ENCODE measurements at regions not wholly inside any gene's neighbourhood (a gene's known extent, or its start where the extent isn't known, plus 50 kb on each side); places are given as distances from the start of the nearest gene placed in this dataset.

DNA sequence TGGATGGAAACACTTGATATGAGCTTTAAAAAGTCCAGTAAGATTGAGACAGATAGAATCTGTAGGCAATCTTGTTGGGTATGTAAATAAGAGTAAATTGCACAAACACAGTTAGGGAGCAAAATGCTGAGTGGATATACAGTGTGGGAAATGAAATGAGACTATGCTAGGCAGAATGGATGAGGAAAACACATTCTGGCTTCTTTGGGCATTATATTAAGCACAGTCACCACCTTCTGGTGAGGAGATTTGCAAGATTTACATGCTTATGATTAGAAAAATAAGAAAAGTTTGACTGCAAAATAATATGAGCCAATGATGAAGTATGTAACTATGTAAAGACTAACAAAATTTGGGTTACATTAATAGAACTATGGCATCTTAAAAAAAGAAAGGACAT lies 2165.0 kb upstream of the CELF4 start:
- TF ChIP-seq, protein P1, sequence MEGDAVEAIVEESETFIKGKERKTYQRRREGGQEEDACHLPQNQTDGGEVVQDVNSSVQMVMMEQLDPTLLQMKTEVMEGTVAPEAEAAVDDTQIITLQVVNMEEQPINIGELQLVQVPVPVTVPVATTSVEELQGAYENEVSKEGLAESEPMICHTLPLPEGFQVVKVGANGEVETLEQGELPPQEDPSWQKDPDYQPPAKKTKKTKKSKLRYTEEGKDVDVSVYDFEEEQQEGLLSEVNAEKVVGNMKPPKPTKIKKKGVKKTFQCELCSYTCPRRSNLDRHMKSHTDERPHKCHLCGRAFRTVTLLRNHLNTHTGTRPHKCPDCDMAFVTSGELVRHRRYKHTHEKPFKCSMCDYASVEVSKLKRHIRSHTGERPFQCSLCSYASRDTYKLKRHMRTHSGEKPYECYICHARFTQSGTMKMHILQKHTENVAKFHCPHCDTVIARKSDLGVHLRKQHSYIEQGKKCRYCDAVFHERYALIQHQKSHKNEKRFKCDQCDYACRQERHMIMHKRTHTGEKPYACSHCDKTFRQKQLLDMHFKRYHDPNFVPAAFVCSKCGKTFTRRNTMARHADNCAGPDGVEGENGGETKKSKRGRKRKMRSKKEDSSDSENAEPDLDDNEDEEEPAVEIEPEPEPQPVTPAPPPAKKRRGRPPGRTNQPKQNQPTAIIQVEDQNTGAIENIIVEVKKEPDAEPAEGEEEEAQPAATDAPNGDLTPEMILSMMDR (IDR thresholded peaks at IDR 0.05): no peak
- TF ChIP-seq EZH2 (IDR thresholded peaks at IDR 0.05) (no peak), EZH2phosphoT487 (IDR thresholded peaks at IDR 0.05) (no peak)
